MG63 (cell line): ENCODE measurements at regions not wholly inside any gene's neighbourhood (a gene's known extent, or its start where the extent isn't known, plus 50 kb on each side); places are given as distances from the start of the nearest gene placed in this dataset.
"Not testable (repeated sequence)": the region's sequence is repeated elsewhere in the genome, so short reads cannot be mapped to it uniquely, and the experiment has no call there.

Source experiments
- DNase-seq: peaks from one replicate; pipeline ENCODE4 v3.0.0-alpha.2; 2020
- H3K27me3 ChIP-seq: fragments of 250-450 bp; sonication (Bioruptor Pico); 2 replicates; pipeline ENCODE4 v1.5.1; 2020; ENCODE audit warnings: mild to moderate bottlenecking, moderate library complexity
- H3K36me3 ChIP-seq: fragments of 250-450 bp; sonication (Bioruptor Pico); 2 replicates; pipeline ENCODE4 v1.5.1; 2020; ENCODE audit warnings: mild to moderate bottlenecking, moderate library complexity
- H3K4me3 ChIP-seq: fragments of 250-450 bp; sonication (Bioruptor Pico); 2 replicates; pipeline ENCODE4 v1.5.1; 2020; ENCODE audit warnings: mild to moderate bottlenecking, moderate library complexity
- H3K9me3 ChIP-seq: fragments of 250-450 bp; sonication (Bioruptor Pico); 2 replicates; pipeline ENCODE4 v1.5.1; 2020; ENCODE audit warnings: mild to moderate bottlenecking, moderate library complexity

DNA sequence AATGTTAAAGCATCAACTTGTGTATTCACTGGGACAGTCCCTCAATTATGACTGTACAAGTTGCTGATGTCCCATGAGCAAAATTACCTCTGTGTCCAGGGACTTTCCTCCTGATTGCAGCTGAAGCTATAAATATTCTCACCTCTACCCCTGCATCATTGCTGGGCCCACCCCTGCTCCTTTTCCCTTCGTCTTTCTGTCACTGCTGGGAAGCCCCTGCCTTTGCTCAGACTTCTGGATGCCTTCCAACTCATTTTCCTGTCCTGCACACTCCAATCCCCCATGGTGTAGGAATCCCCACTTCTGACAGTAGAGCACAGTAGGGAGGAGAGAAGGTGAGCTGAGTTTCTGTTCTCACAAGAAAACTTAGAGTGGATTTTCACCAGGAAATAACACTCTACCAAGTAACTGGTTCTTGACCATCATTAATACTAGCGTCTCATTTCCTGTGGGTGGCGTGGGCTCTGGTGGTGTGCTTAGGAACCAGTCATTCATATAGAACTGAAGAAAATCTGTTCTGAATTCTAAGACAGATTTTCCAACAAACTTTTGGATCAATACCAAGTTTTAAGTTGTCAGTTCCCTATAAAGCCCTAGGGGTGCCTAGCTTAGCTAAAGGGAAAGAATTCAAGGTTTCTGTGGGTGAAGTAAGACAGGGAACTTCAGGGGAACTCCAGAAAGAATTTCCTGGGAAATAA lies 136.2 kb upstream of the MED14 start:
- H3K27me3 ChIP-seq = no peaks in the 10 kb centered on the region
- H3K36me3 ChIP-seq = no peaks in the 10 kb centered on the region
- no peak overlapping the region for H3K4me3 ChIP-seq
- H3K9me3 ChIP-seq = no peaks in the 10 kb centered on the region
- DNase-seq = no peak

DNA sequence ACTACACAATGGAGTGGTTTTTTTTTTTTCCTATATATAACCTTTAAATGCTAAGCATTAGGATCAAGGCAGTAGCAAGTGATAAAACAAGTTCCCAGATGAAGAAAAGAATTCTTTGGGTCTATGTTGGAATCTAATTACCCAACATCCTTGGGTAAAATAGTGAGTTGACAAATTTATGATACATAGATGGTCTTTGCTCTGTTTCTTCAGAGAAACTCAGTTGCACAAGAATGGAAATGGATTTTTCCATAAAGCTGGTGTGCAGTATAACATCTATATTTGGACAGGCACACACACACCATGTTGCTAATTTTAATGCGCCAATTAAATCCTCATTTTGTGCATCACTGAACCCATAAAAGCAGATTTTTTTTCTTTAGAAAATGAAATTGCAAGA lies 137.0 kb upstream of the MED14 start:
- Histone ChIP-seq H3K27me3 (no peaks in the 10 kb centered on the region), H3K4me3 (no peak overlapping the region), H3K9me3 (no peaks in the 10 kb centered on the region), H3K36me3 (no peaks in the 10 kb centered on the region)
- no peak for DNase-seq

DNA sequence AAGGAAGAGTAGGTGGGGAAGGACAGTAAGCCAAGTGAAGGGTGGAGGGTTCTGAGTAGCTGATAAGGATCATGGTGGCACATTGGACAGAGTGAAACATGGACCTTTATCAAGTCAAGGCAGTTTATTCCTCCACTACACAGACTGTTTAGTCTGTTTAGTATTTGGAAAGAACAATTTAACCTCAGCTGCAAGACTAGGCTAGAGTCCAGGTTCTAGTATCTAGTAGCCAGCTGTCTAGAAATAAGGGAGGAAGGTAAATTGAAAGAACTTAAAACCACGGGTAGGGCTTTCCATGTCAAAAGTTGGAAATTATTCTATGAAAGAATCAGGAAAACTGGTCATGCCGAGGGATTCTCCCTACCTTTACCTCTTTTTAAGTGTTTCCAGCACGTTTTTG lies 140.1 kb upstream of the MED14 start:
- Histone ChIP-seq H3K27me3 (no peaks in the 10 kb centered on the region), H3K4me3 (no peak overlapping the region), H3K9me3 (no peaks in the 10 kb centered on the region), H3K36me3 (no peaks in the 10 kb centered on the region)
- DNase-seq = no peak

DNA sequence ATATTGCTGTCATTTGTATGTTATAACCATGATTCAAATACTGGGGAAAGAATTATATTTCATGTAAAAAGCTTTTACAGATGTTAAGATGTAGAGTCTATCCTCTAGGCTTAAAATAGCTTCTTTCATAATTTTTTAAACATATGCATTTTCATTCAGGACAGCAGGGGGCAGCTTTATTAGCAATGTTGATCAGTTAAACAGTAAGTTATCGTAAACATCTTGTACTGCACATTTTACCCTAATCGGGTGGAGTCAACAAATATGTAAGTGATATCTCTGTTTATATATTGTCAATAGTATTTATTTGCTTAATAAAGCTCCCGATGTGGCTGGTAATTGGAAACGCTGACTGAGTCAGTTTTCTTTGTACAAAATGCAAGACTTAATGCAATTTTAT lies 142.5 kb upstream of the MED14 start:
- H3K9me3 ChIP-seq = no peaks in the 10 kb centered on the region
- no peak overlapping the region for H3K4me3 ChIP-seq
- no peak for DNase-seq
- no peaks in the 10 kb centered on the region for H3K36me3 ChIP-seq
- H3K27me3 ChIP-seq = no peaks in the 10 kb centered on the region

DNA sequence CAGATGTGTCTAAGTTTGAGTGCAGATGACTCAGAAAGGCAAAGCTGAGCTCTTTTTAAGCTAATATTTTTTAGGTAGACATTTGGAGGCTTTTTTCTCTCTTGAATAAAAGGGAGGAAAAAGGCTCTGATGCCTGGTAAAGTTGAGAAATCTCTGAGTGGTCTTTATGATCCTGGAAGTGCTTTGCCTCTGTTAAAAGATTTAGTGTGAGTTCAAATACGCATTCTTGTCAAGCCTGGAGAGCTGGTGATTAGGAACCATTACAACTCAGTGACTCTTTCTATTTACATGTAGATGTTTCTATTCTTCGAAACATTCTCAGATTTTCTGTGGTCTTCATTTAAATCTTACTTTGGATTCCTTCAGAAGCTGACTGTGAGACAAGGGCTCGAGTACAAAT lies 143.4 kb upstream of the MED14 start:
- H3K9me3 ChIP-seq = no peaks in the 10 kb centered on the region
- no peak overlapping the region for H3K4me3 ChIP-seq
- DNase-seq = no peak
- no peaks in the 10 kb centered on the region for H3K36me3 ChIP-seq
- H3K27me3 ChIP-seq = no peaks in the 10 kb centered on the region

DNA sequence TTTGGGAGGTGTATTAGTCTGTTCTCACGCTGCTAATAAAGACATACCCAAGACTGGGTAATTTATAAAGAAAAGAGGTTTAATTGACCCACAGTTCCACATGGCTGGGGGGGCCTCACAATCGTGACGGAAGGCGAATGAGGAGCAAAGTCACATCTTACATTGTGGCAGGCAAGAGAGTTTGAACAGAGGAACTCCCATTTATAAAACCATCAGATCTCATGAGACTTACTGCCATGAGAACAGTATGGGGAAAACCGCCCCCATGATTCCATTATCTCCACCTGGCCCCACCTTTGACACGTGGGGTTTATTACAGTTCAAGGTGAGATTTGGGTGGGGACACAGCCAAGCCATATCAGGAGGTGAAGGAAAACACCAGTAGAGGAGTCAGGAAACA lies 143.8 kb upstream of the MED14 start:
- H3K9me3 ChIP-seq, H3K4me3 ChIP-seq, DNase-seq, H3K36me3 ChIP-seq, H3K27me3 ChIP-seq: not testable (repeated sequence)

DNA sequence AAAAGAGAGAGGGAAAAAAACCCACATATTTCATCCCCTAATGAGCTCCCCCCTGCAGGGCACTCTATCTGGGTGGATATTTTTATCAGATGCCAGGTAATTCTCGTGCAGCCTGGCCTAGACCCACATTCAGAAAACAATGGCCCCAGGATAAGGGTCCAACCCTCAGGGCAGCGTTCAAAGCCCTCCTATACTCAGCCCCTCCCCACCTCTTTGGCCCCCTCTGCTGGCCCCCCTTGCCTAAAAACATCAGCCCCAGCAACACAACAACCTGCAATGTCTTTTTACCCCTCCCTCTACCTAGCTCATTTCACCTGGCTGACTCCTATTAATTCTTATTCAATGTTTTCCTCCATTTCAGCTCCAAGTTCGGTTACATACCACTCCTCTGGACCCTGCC lies 145.4 kb upstream of the MED14 start:
- Histone ChIP-seq H3K9me3 (no peaks in the 10 kb centered on the region), H3K36me3 (no peaks in the 10 kb centered on the region), H3K4me3 (no peak overlapping the region), H3K27me3 (no peaks in the 10 kb centered on the region)
- DNase-seq = no peak

DNA sequence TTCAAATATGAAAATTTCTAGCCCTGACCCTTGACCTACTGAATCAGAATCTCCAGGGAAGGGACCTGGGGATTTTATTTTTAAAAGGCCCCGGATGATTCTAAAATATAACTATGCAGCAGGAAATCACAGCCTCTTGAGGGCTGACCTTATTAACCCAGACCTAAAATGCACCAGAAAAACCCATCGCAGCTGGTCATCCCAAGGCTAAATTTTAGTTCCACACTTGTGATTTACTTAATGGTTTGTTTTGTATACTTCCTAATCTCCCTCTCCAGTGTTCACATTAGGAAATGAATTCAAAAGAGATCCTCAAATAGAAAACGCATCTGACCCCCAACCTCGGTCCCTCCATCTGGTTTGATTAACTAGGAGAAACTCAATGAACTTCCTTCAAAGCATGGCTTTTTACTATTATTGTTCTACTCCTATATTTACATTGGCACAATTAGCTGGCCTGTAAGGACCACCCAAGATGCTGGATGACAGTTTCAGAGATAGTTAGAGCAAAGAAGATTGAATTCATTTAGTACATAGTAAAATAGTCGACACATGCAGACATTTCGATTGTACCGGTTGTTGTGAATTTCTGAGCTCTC lies 147.8 kb upstream of the MED14 start:
- no peak for DNase-seq
- Histone ChIP-seq H3K9me3 (no peaks in the 10 kb centered on the region), H3K36me3 (no peaks in the 10 kb centered on the region), H3K27me3 (no peaks in the 10 kb centered on the region), H3K4me3 (no peak overlapping the region)

DNA sequence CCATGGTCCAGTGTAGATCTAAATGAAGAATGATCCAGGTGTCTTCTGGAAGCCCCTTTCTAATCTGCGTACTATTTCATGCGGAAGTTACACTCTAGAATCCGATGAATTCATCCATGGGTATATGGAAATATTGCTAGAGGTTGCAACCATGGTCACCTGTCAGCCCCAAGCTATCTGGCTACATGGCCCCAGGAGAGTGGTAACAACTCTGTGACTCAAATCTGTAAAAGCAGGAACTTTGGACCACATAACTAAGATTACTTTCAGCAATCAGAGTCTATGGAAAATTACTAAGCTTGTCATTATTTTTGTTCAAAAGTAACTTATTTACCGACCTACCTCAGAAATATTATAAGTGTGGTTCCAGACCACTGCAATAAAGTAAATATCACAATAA lies 150.6 kb upstream of the MED14 start:
- H3K36me3 ChIP-seq = no peaks in the 10 kb centered on the region
- H3K9me3 ChIP-seq = no peaks in the 10 kb centered on the region
- H3K27me3 ChIP-seq = no peaks in the 10 kb centered on the region
- no peak overlapping the region for H3K4me3 ChIP-seq
- no peak for DNase-seq

DNA sequence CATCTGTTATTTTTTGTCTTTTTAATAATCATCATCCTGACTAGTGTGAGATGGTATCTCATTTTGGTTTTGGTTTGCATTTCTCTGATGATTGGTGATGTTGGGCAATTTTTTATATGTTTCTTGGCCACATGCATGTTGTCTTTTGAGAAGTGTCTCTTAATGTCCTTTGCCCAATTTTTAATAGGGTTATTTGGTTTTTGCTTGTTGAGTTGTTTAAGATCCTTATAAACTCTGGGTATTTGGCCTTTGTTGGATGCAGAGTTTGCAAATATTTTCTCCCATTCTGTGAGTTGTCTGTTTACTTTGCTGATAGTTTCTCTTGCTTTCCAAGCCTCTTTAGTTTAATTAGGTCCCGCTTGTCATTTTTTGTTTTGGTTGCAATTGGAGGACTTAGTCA lies 152.1 kb upstream of the MED14 start:
- no peak for DNase-seq
- Histone ChIP-seq H3K36me3 (no peaks in the 10 kb centered on the region), H3K9me3 (no peaks in the 10 kb centered on the region), H3K4me3 (no peak overlapping the region), H3K27me3 (no peaks in the 10 kb centered on the region)

DNA sequence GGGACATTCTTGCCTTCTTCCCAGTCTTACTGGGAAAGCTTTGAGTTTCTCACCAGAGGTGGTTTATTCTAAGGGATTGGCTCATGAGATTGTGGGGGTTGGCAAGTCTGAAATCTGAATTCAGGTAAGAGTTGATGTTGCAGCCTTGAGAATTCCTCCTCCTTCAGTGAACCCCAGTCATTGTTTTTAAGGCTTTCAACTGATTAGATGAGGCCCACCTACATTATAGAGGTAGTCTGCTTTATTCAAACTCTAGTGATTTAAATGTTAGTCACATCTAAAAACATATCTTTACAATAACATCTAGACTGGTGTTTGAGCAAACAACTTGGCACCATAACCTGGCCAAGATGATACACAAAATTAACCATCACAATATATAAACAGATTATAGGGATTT lies 156.5 kb upstream of the MED14 start:
- Histone ChIP-seq H3K27me3 (no peaks in the 10 kb centered on the region), H3K9me3 (no peaks in the 10 kb centered on the region), H3K4me3 (no peak overlapping the region), H3K36me3 (no peaks in the 10 kb centered on the region)
- DNase-seq = no peak

DNA sequence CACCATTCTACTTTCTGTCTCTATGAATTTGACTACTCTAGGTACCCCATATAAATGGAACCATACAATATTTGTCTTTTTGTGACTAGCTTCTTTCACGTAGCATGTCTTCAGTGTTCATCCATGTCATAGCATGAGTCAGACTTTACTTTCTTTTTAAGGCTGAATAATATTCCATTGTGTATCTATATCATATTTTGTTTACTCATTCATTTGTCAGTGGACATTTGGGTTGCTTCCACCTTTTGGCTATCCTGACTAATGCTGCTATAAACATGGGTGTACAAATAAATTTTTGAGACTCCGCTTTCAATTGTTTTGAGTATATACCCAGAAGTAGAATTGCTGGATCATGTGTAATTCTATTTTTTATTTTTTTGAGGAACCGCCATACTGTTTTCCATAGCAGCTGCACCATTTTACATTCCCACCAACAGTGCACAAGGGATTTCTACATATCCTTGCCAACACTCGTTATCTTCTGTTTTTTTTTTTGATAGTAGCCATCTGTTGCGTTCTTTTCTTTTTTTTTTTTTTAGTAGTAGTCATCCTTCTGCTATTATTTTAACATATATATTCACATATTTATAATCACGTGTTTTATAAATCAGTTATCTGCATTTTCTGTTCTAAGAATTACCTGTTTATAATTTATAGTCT lies 158.0 kb upstream of the MED14 start:
- no peaks in the 10 kb centered on the region for H3K36me3 ChIP-seq
- no peak for DNase-seq

DNA sequence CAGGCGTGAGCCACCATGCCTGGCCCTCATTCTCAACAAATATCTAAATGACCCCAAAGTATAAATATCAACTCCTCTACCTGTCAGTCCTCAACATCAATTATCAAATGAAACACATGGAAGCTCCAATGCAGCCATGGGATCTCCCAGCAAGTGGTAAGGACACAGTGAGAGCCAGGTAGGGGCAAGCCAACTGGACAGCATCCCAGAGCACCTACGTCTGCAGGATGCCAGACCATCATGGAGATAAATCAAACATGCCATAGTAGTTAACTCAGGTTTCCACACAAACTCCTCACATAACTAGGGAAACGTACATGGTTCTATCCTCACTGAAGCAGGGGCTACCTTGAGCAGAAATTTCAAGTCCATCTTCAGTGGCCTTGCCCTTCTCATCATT lies 159.9 kb upstream of the MED14 start:
- H3K27me3 ChIP-seq = no peaks in the 10 kb centered on the region
- DNase-seq = no peak
- H3K36me3 ChIP-seq = no peaks in the 10 kb centered on the region
- H3K9me3 ChIP-seq = no peaks in the 10 kb centered on the region
- H3K4me3 ChIP-seq = no peak overlapping the region

More for the DNA sequence above, 158.0 kb upstream of the MED14 start:
- Histone ChIP-seq H3K27me3 (no peaks in the 10 kb centered on the region), H3K9me3 (no peaks in the 10 kb centered on the region), H3K4me3 (no peak overlapping the region)

DNA sequence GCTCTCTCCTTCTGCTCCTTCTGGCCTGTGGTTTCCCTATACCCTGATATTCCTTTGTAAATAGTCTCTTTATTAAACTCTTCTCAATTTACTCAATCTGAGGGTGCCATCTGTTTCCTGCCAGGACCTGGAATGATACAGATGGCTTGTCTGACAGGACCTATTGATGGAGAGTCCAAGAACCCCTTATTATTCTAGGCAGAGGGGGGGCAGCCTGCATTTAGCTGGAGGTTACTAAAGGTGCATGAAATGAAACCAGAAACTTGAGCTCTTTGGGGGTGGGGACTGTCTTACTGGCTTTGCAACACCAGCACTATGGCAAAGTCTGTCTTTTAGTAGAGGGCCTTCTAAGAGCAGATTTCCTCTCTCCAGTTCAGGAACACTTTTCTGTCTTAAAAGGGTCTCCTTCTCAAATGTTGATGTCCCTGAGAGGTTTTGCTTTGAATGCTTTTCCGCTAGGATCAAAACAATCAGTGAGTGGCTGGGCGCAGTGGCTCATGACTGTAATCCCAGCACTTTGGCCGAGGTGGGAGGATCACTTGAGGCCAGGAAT lies 162.5 kb upstream of the MED14 start:
- DNase-seq = no peak
- no peaks in the 10 kb centered on the region for H3K36me3 ChIP-seq
- H3K27me3 ChIP-seq = no peaks in the 10 kb centered on the region
- H3K4me3 ChIP-seq = no peak overlapping the region
- H3K9me3 ChIP-seq = no peaks in the 10 kb centered on the region

DNA sequence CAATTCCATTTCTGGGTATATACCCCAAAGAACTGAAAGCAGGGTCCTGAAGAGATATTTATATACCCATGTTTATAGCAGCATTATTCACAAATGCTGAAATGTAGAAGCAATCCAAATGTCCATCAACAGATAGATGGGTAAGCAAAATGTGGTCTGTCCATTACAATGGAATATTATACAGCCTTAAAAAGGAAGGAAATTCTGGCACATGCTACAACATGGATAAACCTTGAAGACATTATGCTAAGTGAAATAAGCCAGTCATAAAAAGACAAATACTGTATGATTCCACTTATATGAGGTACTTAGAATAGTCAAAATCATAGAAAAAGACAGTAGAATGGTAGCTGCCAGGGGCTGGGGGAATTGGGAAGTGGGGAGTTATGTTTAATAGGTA lies 169.4 kb upstream of the MED14 start:
- not testable (repeated sequence) for H3K27me3 ChIP-seq, DNase-seq, H3K4me3 ChIP-seq, H3K9me3 ChIP-seq, H3K36me3 ChIP-seq

DNA sequence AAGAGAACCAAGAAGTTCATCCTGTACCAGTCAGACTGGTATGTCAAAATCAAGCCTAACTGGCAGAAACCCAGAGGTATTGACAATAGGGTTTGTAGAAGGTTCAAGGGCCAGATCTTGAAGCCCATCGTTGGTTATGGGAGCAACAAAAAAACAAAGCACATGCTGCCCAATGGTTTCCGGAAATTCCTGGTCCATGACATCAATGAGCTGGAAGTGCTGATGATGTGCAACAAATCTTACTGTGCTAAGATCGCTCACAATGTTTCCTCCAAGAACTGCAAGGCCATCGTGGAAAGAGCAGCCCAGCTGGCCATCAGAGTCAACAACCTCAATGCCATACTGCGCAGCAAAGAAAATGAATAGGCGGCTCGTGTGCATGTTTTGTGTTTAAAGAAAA lies 172.7 kb upstream of the MED14 start:
- no peaks in the 10 kb centered on the region for H3K36me3 ChIP-seq

DNA sequence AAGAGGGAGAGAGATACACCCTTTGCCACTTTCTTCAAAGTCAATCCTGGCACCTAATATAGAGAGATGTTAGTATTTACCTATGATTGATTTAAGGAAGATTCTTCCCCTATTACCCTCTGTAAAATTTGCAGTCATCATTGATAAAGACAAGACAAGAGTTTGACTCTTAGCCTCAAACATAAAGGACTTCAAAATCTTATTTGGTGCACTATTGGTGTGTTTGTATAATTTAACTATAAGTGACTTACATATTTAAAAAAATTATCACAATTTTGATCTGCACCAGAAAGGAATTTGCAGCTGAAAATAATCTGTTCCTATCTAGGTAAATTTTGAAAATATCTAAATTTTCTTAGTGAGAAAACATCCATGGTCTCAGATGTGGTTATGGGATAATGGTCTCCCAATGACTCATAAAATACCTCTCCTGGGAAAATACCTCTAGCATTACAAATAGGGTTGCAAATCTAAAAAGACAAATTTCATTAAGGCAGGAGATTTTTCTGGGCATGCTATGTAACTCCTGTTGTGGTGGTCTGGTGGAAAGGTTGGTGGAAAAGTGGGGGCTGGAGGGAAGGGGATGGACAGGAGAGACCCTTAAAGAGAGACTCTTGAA lies 173.6 kb upstream of the MED14 start:
- no peak overlapping the region for H3K4me3 ChIP-seq
- no peak for DNase-seq
- no peaks in the 10 kb centered on the region for H3K9me3 ChIP-seq
- H3K36me3 ChIP-seq = no peaks in the 10 kb centered on the region
- H3K27me3 ChIP-seq = no peaks in the 10 kb centered on the region

More for the DNA sequence above, 172.7 kb upstream of the MED14 start:
- H3K27me3 ChIP-seq = no peaks in the 10 kb centered on the region
- no peak overlapping the region for H3K4me3 ChIP-seq
- DNase-seq = no peak
- no peaks in the 10 kb centered on the region for H3K9me3 ChIP-seq
